Activated CD8-positive, alpha-beta memory T cell treated with anti-CD3 and anti-CD28 coated beads for 36 hours (primary cell): ENCODE measurements at regions not wholly inside any gene's neighbourhood (a gene's known extent, or its start where the extent isn't known, plus 50 kb on each side); places are given as distances from the start of the nearest gene placed in this dataset.

Source experiments
- CTCF ChIA-PET: fragments of 350-600 bp; sonication (Branson Sonifier 250); formaldehyde crosslinking; loops from one replicate; lab custom pipeline; 2021; ENCODE audit warnings: antibody characterized with exemption; lab: Charles Lee
- POLR2A ChIA-PET: fragments of 350-600 bp; sonication (Branson Sonifier 250); formaldehyde crosslinking; loops from one replicate; lab custom pipeline; 2021; ENCODE audit warnings: antibody characterized with exemption; lab: Charles Lee

DNA sequence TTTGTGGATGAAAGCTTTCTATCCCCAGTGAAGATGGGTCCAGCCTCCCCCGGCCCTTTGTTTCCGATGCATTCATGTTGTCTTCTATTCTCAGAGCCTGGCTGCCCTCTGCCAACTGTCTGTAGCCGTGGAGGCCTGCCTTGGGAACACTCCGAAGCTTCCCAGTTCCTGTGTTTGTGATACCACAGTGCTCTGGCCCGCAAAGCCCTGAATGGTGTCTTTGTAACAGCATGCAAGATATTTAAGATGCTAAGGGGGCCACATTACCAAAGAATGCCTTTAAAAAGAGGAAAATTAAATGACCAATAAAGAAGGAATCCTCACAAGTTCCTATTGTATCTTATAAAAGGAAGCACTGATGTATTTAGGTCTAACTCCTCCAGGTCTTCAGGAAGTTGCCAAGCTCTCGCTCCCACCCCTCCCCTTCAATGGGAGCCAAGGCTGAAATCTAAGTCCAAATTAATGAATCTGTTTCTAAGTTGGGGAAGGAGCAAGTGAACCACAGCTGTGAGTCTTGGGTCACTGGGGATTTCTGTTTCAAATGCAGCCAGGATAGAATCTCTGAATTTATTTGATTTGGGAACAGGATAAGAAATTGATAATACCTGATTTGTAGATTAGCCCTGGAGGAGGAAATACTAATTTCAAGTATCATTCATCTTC lies 596.1 kb downstream of the QKI start:
- ChIA-PET CTCF (no interaction called here), POLR2A (no interaction called here)

DNA sequence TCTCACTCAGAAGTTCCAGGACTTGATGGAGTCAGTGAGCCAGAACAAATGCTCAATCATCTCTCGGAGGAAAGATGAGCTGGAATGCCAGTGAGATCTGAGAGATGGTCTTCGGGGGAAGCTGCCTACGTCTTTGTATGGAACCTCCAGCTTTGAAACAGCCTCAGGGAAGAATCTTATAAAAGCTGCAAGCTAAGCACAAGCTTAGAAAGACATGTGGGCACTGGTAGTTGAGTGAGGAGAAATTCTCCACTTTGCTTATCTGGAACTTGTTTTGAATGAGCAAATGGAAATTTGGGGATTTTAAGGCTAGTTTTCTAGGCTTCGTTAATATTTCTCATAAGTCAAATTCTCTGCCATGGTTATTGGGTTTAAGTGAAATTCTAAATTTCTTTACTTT lies 594.4 kb downstream of the QKI start:
- ChIA-PET POLR2A (no interaction called here), CTCF (no interaction called here)

DNA sequence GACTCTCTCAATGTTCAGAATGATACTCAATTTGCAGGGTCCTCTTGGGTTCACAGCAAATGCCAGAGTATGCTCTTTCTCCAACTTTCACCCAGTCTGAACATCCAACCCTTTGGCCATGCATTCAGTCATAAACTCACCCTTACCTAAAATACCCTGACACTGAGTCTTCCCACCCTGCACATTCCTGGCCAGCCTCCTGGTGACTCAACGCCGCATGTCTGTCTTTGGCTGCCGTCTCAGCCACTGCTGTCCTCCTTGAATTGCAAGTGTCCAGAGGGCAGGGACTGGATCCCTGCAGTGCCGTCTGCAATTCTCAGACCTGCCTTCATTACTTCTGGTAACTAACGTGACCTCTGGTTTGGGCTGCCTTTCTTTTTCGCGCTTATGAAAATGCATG lies 593.4 kb downstream of the QKI start:
- CTCF ChIA-PET = no interaction called here

DNA sequence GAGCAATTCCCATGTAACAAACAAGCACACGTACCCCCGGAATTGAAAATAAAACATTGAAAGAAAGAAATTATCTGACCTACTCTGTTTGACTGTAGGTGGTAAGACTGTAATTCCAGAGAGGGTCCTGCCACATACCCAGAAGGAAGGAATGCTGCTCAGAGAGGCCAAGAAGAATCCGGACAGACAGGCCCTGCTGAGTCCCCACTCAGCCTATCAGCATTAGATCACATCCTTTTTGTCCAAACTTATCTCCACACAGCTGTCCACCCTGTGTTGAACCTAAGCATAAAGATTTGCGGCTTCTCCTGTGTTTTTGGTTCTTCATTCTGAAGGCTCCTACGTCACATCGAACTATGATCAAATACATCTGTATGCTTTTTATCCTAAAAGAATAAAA lies 591.9 kb downstream of the QKI start:
- ChIA-PET POLR2A (no interaction called here), CTCF (no interaction called here)

More for the DNA sequence above, 593.4 kb downstream of the QKI start:
- POLR2A ChIA-PET = no interaction called here

DNA sequence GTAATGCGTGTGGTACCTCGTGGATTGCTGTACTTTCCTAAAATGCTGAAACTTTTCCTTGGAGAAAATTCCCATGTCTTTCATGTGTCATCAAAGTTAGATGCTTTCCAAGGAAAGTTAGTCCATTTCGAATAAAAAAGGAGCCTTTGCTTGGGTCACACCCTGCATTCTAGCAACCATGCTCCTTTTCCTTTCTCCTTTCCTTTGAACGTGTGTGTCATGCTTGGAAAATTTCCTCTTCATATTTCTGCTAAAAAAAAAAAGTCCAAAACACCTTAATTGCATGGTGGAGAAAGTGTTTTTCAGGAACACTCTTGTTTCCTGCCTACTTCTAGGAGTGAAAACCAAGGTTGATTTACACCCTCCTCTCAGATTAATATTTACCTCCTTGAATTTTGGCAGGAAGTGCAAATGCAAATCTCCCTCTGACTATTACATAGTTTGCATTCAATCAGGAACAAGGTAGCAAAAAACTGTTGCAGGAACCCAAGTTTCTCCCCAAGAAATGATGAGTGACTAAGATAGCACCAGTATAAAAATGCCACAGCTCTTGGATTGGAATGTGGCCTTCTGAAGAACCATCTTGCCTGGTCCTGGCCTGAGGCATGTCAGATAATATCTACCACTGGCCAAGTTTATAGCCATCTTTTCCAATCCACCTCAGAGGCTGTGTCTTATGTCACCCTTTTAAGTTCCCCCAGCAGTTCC lies 590.6 kb downstream of the QKI start:
- CTCF ChIA-PET = no interaction called here
- POLR2A ChIA-PET = no interaction called here

DNA sequence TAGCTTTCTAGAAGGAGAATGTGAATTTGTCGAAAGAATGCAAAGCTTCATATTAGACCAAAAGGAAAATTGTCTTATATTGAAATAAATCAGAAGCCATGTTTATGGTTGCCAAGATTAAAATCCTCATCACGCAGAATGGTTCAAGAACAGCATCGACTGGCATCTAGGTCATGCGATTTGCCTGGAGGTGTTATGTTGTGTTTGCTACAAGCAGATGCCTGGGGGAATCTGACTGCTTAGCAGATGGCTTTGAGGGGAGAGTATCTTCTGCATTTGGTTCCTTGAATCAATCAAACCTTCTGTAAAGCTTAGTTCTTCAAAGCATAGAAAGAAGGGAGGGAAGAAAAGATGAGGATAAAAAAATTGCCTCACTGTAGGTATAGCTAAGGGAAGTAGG lies 585.8 kb downstream of the QKI start:
- ChIA-PET POLR2A (no interaction called here), CTCF (interaction anchor here (0.7 kb wide), 1 partner anchor 678 kb away, joined by 3 read pairs; no protein-coding TSS in a partner anchor)

DNA sequence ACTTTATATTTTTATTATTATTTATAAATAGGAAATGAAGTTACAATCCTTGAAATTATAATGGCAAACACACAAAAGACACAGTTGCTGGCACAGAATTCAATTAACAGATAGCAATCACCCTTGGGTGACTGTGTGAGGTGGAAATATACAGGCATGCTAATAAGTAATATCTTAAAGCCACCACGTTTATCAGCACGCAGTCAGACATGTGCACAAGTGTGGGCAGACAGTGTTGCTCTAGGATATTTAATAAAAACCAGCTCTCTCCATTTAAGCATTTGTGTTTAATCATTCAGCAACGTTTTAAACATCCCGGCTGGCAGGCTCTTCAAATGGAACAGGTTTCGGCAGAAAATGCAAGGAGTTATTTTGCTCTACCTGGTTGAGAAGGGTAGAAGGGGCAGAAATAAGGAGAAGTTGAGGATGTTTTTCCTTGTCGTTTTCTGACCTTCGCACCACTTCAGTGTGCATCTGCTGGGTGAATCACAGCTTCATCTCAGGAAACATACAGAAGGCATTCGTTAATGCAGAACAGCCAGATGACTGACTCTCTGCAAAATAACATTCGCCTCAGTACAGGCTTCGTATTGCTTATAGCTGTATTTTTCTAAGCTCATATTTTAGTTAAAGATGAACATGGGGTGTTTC lies 585.1 kb downstream of the QKI start:
- POLR2A ChIA-PET = no interaction called here

DNA sequence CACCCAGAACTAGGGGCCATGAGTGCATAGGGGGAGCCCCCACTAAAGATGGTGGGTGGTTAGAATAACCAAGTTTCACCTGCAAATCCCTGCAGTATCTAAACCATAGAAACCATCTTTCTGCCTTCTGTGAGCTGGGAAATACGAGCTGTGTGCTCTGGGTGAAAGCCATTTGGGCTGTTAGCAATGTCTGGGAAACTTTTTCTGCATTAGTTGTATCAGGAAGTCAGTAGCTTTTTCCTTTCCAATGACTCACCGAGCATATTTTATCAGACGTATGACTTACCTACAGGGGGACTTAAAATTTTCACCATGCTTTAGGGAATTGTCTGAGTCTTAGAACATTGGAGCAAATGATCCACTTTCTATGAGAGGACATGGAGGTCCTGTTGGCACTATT lies 584.0 kb downstream of the QKI start:
- ChIA-PET POLR2A (no interaction called here), CTCF (no interaction called here)

More for the DNA sequence above, 585.1 kb downstream of the QKI start:
- CTCF ChIA-PET = interaction anchor here (0.7 kb wide), 1 partner anchor 677 kb away, joined by 3 read pairs; no protein-coding TSS in a partner anchor

DNA sequence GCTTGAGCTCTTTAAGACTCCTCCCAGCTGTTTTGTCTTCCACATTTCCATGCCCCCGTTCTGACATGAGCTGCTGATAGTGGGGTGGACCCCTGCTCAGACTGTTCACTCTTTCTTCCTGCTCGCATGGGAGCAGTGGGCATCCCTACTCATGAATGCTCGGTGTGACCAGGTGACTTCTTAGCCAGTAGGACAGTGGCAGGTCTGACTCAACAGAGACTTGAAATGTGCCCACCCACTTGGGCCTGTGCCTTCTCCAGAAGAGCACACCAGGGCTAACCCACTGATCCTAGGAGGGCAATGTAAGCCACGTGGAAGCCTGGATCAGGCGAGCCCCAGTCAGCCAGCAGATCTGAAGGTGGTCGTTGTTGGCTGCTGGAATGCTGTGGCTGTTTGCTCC lies 582.0 kb downstream of the QKI start:
- ChIA-PET CTCF (no interaction called here), POLR2A (no interaction called here)

DNA sequence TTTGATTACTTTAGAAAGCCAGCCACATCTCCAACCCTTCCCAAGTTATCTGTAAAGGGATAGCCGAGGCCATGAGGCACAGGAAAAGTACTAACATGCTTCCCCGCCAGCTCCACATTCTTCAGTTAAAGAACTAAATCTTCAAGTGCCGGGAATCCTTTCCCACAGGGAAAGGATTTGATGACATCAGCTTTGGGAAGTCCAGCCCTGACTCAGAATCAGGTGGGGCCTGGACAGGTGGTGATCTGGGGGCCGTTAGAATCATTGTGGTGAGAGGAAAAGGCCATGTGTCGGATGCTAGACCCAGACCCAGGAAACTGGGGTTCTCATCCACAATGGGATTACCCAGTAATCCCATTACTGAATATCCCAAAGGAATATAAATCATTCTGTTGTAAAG lies 580.0 kb downstream of the QKI start:
- ChIA-PET CTCF (interaction anchor here (0.9 kb wide), 1 partner anchor 20 kb away, joined by 3 read pairs; no protein-coding TSS in a partner anchor), POLR2A (no interaction called here)

DNA sequence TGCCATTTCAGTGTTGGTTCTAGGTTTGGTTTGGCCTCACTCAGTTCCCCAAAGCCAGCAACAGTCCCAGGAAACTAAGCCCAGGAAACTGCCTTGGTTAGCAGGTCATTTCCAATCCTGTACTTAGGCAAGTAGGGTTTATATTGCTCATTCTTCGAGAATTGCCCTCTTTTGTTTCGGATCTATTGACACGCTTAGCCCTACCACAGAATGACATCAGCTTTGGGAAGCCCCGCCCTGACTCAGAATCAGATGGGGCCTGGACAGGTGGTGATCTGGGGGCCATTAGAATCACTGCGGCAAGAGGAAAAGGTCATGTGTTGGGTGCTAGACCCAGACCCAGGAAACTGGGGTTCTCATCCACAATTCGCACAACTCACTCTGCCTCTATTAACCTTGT lies 578.2 kb downstream of the QKI start:
- CTCF ChIA-PET = no interaction called here
- POLR2A ChIA-PET = no interaction called here

DNA sequence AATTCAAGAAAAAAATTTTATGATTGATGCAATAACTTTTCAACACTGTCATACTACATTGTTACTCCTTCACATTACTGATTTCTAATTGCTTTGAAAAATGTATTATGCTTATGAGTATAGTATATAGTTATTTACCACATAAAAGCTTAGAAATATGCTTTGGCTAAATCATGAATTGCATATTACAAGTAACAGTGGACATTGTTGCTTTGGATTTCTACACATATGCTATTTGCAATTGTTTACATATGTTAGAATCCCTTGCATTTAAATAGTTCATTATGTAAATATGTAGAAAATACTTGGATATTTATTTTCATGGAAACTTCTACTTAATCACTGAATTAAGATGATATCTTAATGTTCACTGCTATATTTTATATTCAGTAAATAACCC lies 577.5 kb downstream of the QKI start:
- ChIA-PET POLR2A (no interaction called here), CTCF (no interaction called here)

DNA sequence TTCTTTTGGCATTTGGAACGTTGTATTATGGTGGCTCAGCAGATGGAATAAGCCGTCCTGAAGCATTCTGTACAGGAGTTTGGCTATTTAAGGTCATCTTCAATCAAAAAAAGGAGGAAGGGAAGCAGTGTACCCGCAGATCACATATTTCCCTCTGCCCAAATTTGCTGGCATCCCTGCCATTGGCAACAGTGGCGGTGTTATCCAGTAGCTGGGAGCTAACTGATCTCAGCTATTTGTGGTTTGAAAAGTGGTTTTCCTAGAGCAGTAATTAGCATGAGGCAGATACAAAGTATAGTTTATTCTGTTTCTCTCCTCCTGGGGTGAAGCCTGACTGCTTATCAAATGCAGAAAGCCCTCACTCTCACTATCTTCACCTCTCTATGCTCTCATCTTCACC lies 576.8 kb downstream of the QKI start:
- CTCF ChIA-PET = no interaction called here

DNA sequence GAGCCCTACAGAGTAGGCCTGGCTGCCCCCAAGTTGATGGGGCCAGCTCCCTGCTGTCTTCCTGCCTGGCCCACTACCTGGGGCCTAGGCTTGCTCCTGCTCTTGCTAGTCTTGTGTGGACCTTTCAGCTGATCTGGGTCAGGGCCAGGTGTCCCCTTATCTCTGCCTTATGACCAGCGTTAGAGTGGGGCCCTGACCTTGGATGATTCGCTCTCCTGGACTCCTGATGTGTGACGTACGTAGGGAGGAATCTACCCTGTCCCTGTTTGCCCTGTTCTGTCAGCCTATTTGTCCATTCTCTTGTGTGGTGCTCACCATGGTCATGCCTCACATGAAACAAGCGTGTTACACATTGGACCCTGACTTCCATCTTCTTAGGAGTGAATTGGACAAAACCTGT lies 571.8 kb downstream of the QKI start:
- ChIA-PET POLR2A (no interaction called here), CTCF (no interaction called here)

More for the DNA sequence above, 576.8 kb downstream of the QKI start:
- POLR2A ChIA-PET = no interaction called here

DNA sequence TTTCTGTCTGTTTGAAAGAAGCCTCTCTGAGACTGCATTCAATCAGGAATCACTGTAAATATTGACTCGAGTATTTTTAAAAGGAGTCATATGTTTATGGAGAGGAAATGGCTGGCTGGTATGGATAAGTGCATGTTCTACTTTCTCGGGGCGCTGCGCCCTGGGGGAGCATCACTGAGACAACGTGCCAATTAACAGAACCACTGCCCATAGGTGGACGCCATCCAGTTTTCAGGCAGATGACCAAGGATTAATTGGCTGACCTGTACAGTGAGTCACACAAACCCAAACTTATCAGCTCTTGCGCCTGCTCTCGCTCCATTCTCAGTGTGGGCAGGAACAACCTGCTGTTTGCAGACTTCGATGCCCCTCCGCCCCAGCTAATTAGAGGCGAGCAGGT lies 571.2 kb downstream of the QKI start:
- POLR2A ChIA-PET = no interaction called here

DNA sequence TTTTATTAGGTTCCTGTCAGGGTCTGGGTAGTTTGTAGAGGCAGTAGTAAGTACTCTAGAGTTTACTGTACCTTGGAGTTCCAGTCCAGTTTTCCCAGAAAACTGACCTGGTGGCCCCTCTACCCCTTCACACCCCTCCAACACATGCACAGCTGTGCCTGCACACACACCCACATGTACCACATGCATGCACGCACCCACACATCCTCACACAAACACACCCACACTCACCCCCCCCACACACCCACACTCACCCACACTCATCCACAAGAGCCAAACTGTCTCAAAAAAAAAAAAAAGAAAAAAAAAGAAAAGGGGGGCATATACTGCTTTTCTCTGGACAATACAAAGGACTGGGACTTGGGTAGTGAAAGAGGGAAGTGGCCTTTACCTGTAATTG lies 570.5 kb downstream of the QKI start:
- ChIA-PET POLR2A (no interaction called here), CTCF (no interaction called here)

More for the DNA sequence above, 571.2 kb downstream of the QKI start:
- CTCF ChIA-PET = no interaction called here

DNA sequence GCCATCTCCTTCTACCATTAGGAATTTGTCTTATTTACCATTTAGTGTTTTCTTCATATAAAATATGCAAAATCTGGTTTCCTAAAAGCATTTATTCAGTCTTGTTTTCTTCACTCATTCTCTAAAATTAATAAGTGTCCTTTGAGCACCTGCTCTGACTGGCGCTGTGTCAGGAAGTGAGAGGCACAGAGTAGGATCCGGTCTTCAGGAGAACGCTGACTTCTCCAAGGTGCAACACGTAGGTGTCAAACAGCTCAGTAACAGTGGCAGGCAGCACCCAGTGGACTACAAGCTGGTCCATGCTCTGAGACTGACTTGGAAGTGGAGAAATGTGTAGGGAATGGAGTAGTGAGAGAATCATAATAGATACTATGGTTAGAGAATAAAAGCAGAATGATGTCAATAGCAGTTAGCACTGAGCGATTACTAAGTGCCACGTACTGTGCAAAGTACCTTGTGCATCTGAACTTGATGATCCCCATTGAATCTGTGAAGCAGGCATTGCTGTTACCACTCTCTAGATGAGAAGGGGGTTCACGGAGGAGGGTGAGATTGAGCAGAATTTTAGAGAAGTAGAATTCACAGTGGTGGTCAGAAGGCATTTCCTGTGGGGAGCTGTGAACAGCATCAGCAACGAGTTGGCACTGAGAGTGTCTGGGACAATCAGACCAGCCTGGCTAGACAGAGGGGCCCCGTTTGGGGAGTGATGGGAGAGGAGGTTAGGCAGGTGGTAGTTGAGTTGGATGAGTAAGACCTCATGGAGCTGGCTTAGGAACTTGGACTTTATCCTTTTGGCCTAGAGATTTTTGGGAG lies 569.8 kb downstream of the QKI start:
- ChIA-PET POLR2A (no interaction called here), CTCF (no interaction called here)

DNA sequence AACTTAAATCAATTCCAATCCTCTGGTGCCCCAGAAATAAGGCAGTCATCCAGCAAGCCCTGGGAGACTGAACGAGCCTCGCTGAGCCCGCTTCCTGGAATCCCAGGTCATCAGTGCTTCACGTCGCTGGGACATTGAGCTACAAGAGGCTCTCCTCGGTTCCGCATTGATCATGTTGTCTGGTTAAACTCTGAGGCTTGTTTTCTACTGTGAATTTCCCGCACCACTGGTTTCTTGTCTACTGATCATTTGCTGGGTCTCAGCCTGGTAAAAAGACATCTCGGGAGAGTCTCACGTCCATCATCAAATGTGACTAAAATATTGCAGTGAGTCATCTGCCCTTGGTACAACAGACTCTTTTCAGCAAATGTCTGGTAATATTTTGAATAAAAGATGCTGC lies 569.2 kb downstream of the QKI start:
- POLR2A ChIA-PET = no interaction called here
- CTCF ChIA-PET = no interaction called here

DNA sequence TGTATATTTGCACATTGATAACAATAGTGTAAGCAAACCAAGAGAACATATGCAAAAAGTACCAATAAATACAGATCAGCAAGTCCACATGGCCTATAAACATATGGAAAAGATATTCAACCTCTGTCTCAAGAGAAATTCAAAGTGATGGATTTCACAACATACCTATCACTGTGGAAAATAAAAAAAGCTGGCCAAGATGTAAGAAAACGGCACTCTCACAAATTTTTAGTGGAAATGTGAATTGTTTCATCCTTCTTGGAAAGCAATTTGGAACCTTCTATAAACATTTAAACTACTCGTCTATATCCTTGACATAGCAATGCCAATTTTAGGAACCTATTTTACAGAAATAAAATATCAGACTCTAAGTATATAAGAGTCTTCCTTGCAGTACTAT lies 559.8 kb downstream of the QKI start:
- ChIA-PET POLR2A (no interaction called here), CTCF (interaction anchor here (1.0 kb wide), 1 partner anchor 20 kb away, joined by 3 read pairs; no protein-coding TSS in a partner anchor)
